HUES48 (cell line): ENCODE measurements at regions not wholly inside any gene's neighbourhood (a gene's known extent, or its start where the extent isn't known, plus 50 kb on each side); places are given as distances from the start of the nearest gene placed in this dataset.
"Not testable (repeated sequence)": the region's sequence is repeated elsewhere in the genome, so short reads cannot be mapped to it uniquely, and the experiment has no call there.

Experiments used
- H3K27ac ChIP-seq: one replicate; pipeline ENCODE4 v1.7.0; 2013; ENCODE audit warnings: low read depth, low read length, inconsistent platforms
- H3K27me3 ChIP-seq: 2 replicates; pipeline ENCODE4 v1.6.1; 2013; ENCODE audit warnings: mild to moderate bottlenecking, low read length; ENCODE audit not compliant: control insufficient read depth, insufficient read depth
- H3K36me3 ChIP-seq: 2 replicates; pipeline ENCODE4 v1.6.1; 2013; ENCODE audit warnings: low read length; ENCODE audit not compliant: control insufficient read depth, insufficient read depth
- H3K4me1 ChIP-seq: 2 replicates; pipeline ENCODE4 v1.6.1; 2013; ENCODE audit warnings: mild to moderate bottlenecking, low read length; ENCODE audit not compliant: control insufficient read depth, insufficient read depth
- H3K4me3 ChIP-seq: 2 replicates; pipeline ENCODE4 v1.5.1; 2013; ENCODE audit warnings: mild to moderate bottlenecking, low read depth, low read length
- H3K9ac ChIP-seq: 2 replicates; pipeline ENCODE4 v1.6.1; 2013; ENCODE audit warnings: mild to moderate bottlenecking, low read depth, low read length, moderate library complexity
- H3K9me3 ChIP-seq: 2 replicates; pipeline ENCODE4 v1.6.1; 2013; ENCODE audit warnings: low read length; ENCODE audit not compliant: control insufficient read depth, insufficient read depth

GRCh38 chr6:155544677-155545076 lies 89.0 kb upstream of the NOX3 start:
- no peaks in the 10 kb centered on the region for H3K27me3 ChIP-seq
- no peak overlapping the region for H3K4me3 ChIP-seq
- no peak overlapping the region for H3K9ac ChIP-seq
- H3K36me3 ChIP-seq, result no peaks in the 10 kb centered on the region
- no peaks in the 10 kb centered on the region for H3K4me1 ChIP-seq
- no peaks in the 10 kb centered on the region for H3K9me3 ChIP-seq
- H3K27ac ChIP-seq, result no peak overlapping the region

DNA sequence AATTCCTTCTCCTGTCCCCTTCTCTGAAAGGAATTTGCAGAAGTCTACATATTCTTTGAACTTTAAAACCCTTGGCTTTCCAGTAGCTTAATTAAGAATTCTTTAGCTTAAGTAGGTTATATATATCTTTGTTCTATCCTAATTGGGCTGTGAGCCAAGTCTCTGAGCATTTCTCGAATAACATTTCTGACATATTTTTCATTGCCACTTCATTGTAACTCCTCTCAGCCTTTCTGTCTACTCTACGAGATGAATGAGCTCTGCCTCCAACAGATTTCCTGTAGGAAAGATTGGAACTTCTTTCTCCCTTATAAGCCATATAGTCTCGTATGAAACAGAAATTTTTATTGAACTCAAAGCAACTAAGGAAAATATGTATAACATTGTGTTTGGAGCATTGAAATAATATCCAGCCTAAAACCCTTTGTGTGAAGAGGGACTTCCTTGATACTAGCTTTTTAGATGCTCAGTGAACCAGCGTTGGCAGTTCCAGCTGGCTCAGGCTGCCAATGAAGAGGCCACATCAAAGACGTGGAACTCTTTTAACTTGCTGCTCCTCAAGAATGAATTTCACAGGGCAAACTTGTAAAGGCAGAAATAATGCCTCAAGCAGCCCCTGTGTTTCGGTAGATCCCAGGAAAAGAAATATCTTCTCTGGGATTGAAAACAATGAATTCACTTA lies 87.7 kb upstream of the NOX3 start:
- Histone ChIP-seq H3K4me1 (0 out of 2 replicates have a peak, but pooled peaks cover 3% of the 10 kb centered on the region), H3K9ac (no peak overlapping the region), H3K27me3 (no peaks in the 10 kb centered on the region), H3K27ac (no peak overlapping the region), H3K9me3 (no peaks in the 10 kb centered on the region), H3K4me3 (no peak overlapping the region), H3K36me3 (no peaks in the 10 kb centered on the region)

DNA sequence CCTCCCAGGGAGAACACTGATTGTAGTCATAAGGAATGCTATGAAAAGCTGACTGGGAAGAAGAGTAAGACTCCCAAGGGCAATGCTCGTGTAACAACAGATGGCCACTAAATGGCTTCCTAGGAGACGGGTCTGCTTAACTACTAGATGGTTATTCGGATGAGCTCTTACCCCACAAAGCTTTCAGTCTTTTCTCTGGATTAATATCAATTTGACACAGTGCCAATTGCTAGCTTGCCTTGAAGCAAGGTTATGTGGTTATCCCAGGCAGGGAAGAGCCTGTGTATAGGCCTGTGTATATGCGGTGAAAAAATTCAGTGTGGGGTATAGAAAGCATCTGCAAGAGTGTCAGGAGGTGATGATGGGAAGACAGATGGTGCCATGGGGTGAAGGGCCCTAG lies 86.4 kb upstream of the NOX3 start:
- Histone ChIP-seq H3K36me3 (no peaks in the 10 kb centered on the region), H3K4me1 (0 out of 2 replicates have a peak, but pooled peaks cover 3% of the 10 kb centered on the region), H3K4me3 (no peak overlapping the region), H3K9me3 (no peaks in the 10 kb centered on the region), H3K27me3 (no peaks in the 10 kb centered on the region), H3K9ac (no peak overlapping the region), H3K27ac (no peak overlapping the region)

GRCh38 chr6:155538708-155539390 lies 83.2 kb upstream of the NOX3 start:
- Histone ChIP-seq H3K4me3 (no peak overlapping the region), H3K27me3 (no peaks in the 10 kb centered on the region), H3K4me1 (0 out of 2 replicates have a peak, but pooled peaks cover 3% of the 10 kb centered on the region), H3K36me3 (no peaks in the 10 kb centered on the region), H3K9me3 (no peaks in the 10 kb centered on the region), H3K27ac (no peak overlapping the region), H3K9ac (no peak overlapping the region)

- no peaks in the 10 kb centered on the region for H3K27me3 ChIP-seq
- no peak overlapping the region for H3K4me3 ChIP-seq
- H3K9ac ChIP-seq, result no peak overlapping the region
- 0 out of 2 replicates have a peak, but pooled peaks cover 3% of the 10 kb centered on the region for H3K4me1 ChIP-seq
- H3K27ac ChIP-seq, result no peak overlapping the region
- no peaks in the 10 kb centered on the region for H3K36me3 ChIP-seq
- H3K9me3 ChIP-seq, result no peaks in the 10 kb centered on the region; the same call in 1 of the 2 replicates
These were observed 79.0 kb upstream of the NOX3 start for GRCh38 chr6:155534678-155535077.

DNA sequence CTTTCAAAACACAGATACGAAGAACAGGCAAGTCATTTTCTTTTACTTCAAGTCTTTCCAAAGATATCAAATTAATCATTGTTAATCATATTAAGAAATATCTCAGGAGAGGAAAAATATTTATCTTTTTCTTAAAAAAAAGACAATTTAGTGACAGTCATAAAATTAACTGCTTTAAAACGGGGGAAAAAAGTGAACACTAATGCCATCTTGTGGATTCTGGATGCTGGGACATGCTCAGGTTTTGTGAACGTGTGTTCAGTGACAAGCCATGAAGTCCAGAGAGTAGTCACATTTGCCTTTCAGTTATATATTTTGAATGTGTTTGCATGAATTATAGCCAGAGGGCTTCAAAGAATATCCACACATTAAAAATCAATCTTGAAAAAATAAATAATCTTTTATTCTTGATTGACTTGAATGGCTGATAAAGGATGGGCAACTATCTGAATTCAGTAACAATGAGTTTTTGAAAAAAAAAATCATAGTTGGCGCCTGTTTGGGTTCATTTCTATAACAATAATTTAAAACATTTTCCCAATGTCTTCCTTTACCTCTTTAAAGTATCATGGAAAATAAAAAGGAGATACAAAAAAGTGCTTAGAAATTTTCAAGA lies 74.7 kb upstream of the NOX3 start:
- H3K4me1 ChIP-seq, result no peaks in the 10 kb centered on the region
- no peak overlapping the region for H3K9ac ChIP-seq
- H3K36me3 ChIP-seq, result no peaks in the 10 kb centered on the region
- H3K4me3 ChIP-seq, result no peak overlapping the region
- no peak overlapping the region for H3K27ac ChIP-seq
- no peaks in the 10 kb centered on the region; the same call in 1 of the 2 replicates for H3K9me3 ChIP-seq
- H3K27me3 ChIP-seq, result no peaks in the 10 kb centered on the region

GRCh38 chr6:155529814-155530213 lies 74.2 kb upstream of the NOX3 start:
- H3K27me3 ChIP-seq, H3K9me3 ChIP-seq, H3K4me1 ChIP-seq, H3K4me3 ChIP-seq, H3K27ac ChIP-seq, H3K36me3 ChIP-seq, H3K9ac ChIP-seq: not testable (repeated sequence)

DNA sequence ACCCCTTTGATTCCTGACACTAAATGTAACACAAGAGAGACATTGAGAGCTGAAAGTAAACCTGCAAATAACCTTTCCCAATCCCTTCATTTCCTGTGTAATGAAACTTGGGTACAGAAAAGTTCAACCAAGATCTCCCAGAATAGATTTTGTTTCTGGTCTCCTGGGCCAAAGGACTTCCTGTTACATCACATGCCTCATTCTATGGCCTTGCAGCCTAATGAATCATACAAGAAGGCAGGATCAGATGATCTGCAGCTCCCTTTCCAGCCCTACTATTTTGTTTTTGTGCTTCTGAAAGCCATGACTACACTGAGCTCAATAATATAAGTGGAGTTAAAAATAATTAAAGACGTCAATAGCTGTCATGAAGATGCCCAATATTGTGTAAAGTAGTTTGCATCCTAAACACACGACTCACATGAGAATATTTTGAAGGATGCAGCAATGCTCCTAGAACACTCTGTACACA lies 73.4 kb upstream of the NOX3 start:
- H3K27ac ChIP-seq, result no peak overlapping the region
- no peaks in the 10 kb centered on the region; the same call in 1 of the 2 replicates for H3K9me3 ChIP-seq
- H3K4me3 ChIP-seq, result no peak overlapping the region
- no peaks in the 10 kb centered on the region for H3K27me3 ChIP-seq
- no peaks in the 10 kb centered on the region for H3K36me3 ChIP-seq
- peaks cover 2% of the 10 kb centered on the region; the same call in 1 of the 2 replicates for H3K4me1 ChIP-seq
- H3K9ac ChIP-seq, result no peak overlapping the region

DNA sequence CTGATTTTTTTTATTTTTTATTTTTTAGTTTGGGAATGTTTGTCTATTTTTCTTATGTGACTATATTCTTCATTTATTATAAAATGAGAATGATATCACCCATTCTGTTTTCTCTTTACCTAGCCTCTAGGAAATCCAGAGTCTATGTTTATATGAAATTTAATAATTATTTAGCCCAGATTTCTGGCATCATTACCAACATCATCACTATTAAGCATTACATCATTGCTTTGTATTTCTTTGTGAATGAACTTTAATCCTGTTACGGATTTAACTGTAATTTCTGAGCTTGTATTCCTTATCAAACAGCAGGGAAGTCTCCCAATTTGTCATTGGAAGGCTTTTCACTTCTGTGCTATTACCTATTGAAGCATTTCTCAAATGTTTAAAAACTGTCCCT lies 72.7 kb upstream of the NOX3 start:
- Histone ChIP-seq H3K27ac (no peak overlapping the region), H3K4me1 (peaks cover 8% of the 10 kb centered on the region), H3K9me3 (no peaks in the 10 kb centered on the region; the same call in 1 of the 2 replicates), H3K36me3 (no peaks in the 10 kb centered on the region), H3K27me3 (no peaks in the 10 kb centered on the region), H3K4me3 (no peak overlapping the region), H3K9ac (no peak overlapping the region)

GRCh38 chr6:155527443-155527842 lies 71.8 kb upstream of the NOX3 start:
- no peaks in the 10 kb centered on the region for H3K36me3 ChIP-seq
- no peak overlapping the region for H3K9ac ChIP-seq
- no peak overlapping the region for H3K4me3 ChIP-seq
- no peak overlapping the region for H3K27ac ChIP-seq
- no peaks in the 10 kb centered on the region for H3K27me3 ChIP-seq
- no peaks in the 10 kb centered on the region for H3K9me3 ChIP-seq
- H3K4me1 ChIP-seq, result peaks cover 10% of the 10 kb centered on the region
